ENCODE measurements at regions not wholly inside any gene's neighbourhood (a gene's known extent, or its start where the extent isn't known, plus 50 kb on each side); places are given as distances from the start of the nearest gene placed in this dataset.

DNA sequence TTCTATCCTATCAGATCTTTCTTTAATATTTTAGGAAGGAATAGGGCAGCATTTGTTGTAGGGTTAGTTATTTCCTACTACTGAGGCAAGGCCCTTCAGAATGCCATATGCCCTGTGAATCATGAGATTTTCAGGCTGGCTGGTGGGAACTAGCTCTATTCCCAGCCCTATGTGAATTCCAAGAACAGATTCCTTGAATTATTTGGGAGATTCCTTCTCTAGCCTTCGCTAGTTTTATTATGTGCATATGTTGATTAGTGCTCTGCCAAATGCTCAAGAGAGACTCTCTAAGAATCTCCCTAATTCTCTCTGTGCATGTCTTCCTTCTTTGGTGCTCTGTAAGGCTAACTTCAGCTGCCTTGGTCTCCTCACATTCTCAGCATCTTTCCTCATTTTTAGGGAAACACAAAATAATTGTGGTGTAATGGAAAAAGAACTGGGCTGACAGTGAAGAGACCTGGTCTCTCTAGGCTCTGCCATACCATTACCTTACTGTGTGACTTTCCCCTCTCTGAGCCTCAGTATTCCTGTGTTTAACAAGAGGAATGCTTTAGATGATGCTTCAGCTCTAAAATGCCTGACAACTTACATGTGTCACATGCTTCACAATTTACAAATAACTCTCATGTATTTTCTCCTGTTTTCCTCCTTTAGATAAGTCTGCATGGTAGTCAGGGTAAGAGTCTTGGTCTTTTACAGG is 79.7 kb downstream of the VMA21 start:
- intact Hi-C loops (cut with micrococcal nuclease): no loop called here

- intact Hi-C loops (cut with micrococcal nuclease): no loop called here
Observed at GRCh38 chrX:151478058-151478457, 81.1 kb downstream of the VMA21 start.

- intact Hi-C loops (cut with micrococcal nuclease): loop anchor here (5.0 kb wide), 1 partner anchor 336 kb away; no protein-coding TSS in a partner anchor
Observed at GRCh38 chrX:151488677-151489076, 74.8 kb upstream of the PASD1 start.

GRCh38 chrX:151505796-151506195 is 57.7 kb upstream of the PASD1 start:
- intact Hi-C loops (cut with micrococcal nuclease): loop anchor here (2.0 kb wide), 1 partner anchor 175 kb away; no protein-coding TSS in a partner anchor

DNA sequence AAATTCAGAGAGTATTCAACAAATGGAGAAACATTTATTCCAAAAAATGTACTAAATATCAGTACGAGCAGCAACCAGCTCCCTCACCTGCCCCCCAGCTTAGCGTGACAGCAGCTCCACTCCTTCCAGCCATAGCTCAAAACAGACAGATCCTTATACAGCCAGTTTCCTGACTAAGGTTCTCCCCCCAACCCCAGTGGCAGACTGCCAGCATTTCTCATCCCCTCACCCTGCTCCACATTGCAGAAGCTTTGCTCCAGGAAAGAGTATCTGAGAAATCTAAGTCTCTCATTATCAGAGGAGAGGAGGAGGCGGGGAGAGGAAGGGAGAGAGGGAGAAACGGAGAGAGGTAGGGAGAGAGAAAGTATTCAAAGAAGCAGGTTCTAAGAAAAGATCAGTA is 53.3 kb upstream of the PASD1 start:
- intact Hi-C loops (cut with micrococcal nuclease): no loop called here

DNA sequence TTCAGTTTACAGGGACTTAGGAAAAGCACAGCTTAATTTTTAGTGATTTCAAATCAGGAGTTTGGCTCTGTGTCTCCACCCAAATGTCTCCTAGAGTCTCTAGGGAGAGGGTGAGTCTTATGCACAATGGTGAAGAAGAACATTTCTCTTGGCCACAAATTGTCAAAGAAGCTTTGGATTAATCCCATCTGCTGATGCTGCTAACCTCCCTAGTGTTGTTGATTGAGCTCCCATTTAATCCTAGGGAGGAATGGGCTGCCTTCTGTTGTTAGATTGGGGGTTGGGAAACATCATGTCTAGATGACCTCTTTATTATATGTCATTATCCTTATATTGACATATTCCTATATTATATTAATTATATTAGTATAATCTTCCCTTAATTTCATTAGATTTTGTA is 50.0 kb upstream of the PASD1 start:
- intact Hi-C loops (cut with micrococcal nuclease): no loop called here
